HG03575 (cell line): ENCODE measurements at regions not wholly inside any gene's neighbourhood (a gene's known extent, or its start where the extent isn't known, plus 50 kb on each side); places are given as distances from the start of the nearest gene placed in this dataset.
"Not testable (repeated sequence)": the region's sequence is repeated elsewhere in the genome, so short reads cannot be mapped to it uniquely, and the experiment has no call there.

ENCODE experiments used
- ATAC-seq: cut with Tn5 transposase; IDR thresholded peaks from one replicate; pipeline ENCODE4 v1.9.1; 2021; ENCODE audit not compliant: unreplicated experiment, insufficient number of reproducible peaks, low FRiP score; ENCODE audit errors: extremely low read depth

DNA sequence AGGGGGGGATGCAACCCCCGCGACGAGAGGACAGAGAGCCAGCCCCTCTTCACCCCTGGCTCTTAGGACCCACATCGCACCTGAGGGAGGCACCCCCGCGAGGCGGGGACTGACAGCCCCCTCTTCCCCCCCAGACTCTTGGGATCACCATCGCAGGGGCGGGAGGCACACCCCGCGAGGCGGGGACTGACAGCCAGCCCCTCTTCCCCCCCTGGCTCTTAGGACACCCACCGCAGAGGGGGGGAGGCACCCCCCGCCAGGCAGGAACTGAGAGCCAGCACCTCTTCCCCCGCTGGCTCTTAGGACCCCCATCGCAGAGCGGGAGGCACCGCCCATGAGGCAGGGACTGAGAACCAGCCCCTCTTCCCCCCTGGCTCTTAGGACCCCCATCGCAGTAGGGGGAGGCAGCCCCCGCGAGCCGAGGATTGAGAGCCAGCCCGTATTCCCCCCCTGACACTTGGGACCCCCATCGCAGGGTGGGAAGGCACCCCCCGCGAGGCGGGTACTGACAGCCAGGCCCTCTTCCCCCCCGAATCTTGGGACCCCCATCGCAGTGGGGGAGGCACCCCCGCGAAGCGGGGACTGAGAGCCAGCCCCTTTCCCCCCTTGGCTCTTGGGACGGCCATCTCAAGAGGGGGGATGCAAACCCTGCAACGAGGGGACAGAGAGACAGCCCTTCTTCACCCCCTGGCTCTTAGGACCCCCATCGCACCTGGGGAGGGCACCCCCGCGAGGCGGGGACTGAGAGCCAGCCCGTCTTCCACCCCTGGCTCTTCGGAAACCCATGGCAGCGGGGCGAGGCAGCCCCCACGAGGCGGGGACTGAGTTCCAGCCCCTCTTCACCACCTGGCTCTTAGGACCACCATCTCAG, 2425.1 kb upstream of the PCDH20 start:
- ATAC-seq, result no peak

- ATAC-seq, result no peak
Observed at GRCh38 chr13:63838366-63839110, 2422.9 kb upstream of the PCDH20 start.

DNA sequence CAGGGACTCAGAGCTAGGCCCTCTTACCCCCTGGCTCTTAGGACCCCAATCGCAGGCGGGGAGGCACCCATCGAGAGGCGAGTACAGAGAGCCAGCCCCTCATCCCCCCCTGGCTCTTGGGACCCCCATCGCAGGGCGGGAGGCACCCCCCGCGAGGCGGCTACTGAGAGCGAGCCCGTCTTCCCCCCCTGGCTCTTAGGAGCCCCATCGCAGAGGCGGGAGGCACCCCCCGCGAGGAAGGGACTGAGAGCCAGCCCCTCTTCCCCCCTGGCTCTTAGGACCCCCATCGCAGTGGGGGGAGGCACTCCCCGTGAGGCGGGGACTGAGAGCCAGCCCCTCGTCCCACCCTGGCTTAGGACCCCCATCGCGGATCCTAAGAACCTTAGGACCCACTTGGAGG, 2422.1 kb upstream of the PCDH20 start:
- not testable (repeated sequence) for ATAC-seq

DNA sequence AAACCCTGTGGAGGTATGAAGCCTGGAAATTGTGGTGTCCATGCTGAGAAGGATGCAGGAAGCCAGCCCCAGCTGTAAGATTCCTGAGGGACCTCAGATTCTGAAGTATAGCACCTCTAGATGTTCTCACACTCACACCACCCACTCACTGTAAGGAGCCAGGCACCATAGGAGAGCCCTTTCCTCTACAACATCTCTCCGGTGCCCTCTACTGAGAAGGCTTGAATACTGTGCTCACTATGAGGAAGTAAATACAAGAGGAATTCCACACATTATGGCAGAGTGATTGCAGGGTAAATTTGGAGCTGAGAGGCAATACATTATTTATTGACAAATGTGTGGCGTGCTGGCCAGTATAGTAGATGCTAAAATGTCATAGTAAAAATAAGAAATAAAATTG, 2414.0 kb upstream of the PCDH20 start:
- ATAC-seq, result not testable (repeated sequence)

DNA sequence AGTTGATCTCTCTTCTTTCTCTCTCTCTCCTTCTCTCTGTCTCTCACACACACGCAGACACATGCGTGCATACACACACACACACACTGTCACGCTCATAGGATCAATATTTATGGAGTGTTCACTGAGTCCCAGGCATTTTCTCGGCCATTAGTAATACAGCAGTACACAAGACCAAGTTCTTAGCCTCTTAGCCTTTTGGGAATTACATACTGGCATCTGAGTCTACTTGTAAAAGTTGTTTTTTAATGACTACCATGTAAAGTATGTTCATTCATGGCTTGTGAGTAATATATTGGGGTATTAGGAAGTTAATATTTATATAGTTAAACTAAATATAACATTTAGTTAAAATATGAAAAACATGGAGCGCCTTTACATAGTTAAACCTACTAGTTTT, 2406.1 kb upstream of the PCDH20 start:
- ATAC-seq, result not testable (repeated sequence)

- not testable (repeated sequence) for ATAC-seq
Observed at GRCh38 chr13:63811428-63812004, 2395.9 kb upstream of the PCDH20 start.

DNA sequence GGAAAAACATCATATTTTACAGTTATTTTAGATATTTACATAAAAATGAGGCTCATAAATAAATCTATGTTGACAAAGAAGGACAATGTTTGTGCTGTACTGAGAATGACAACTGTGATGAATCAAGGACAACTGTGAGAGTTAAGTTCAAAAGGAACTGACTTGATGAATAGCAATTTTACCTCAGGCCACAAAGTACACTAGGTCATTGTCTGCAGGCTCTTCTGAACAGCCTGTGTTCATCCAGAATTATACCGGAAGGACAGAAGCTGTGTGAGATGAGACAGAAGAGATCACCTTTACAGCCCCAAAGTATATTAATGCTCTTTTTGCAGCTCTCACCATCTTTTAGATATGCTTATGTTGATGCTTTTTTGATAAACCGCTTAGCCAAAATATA, 2375.5 kb upstream of the PCDH20 start:
- ATAC-seq, result not testable (repeated sequence)

- ATAC-seq, result no peak
Observed at GRCh38 chr13:63774133-63774532, 2358.5 kb upstream of the PCDH20 start.

DNA sequence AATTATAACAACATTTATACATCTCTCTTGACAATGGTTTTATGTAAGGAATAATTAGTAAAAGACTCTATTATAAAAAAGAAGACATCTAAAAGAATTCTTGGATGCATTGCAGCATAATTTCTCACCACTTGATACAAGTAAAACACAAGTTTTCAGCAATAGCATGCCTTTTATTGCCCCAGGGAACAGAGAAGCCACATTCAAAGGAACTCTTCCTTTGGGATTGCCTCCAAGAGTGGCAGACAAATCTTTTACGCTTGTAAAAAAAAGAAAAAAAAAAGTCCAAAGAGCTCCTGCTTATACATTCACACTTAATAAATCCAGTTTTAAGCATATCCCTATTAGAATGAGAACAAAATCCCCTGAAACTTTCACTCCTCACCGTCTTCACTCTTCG, 2357.8 kb upstream of the PCDH20 start:
- ATAC-seq, result no peak

DNA sequence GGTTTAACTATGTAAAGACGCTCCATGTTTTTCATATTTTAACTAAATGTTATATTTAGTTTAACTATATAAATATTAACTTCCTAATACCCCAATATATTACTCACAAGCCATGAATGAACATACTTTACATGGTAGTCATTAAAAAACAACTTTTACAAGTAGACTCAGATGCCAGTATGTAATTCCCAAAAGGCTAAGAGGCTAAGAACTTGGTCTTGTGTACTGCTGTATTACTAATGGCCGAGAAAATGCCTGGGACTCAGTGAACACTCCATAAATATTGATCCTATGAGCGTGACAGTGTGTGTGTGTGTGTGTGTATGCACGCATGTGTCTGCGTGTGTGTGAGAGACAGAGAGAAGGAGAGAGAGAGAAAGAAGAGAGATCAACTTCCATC, 2342.0 kb upstream of the PCDH20 start:
- ATAC-seq, result not testable (repeated sequence)

DNA sequence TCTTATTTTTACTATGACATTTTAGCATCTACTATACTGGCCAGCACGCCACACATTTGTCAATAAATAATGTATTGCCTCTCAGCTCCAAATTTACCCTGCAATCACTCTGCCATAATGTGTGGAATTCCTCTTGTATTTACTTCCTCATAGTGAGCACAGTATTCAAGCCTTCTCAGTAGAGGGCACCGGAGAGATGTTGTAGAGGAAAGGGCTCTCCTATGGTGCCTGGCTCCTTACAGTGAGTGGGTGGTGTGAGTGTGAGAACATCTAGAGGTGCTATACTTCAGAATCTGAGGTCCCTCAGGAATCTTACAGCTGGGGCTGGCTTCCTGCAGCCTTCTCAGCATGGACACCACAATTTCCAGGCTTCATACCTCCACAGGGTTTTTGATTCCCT, 2334.2 kb upstream of the PCDH20 start:
- ATAC-seq, result not testable (repeated sequence)

DNA sequence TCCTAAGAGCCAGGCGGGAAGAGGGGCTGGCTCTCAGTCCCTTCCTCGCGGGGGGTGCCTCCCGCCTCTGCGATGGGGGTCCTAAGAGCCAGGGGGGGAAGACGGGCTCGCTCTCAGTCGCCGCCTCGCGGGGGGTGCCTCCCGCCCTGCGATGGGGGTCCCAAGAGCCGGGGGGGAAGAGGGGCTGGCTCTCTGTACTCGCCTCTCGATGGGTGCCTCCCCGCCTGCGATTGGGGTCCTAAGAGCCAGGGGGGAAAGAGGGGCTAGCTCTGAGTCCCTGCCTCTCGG, 2326.1 kb upstream of the PCDH20 start:
- not testable (repeated sequence) for ATAC-seq

GRCh38 chr13:63741029-63741813, 2325.6 kb upstream of the PCDH20 start:
- no peak for ATAC-seq

- not testable (repeated sequence) for ATAC-seq
Observed at GRCh38 chr13:63739112-63739735, 2323.6 kb upstream of the PCDH20 start.

DNA sequence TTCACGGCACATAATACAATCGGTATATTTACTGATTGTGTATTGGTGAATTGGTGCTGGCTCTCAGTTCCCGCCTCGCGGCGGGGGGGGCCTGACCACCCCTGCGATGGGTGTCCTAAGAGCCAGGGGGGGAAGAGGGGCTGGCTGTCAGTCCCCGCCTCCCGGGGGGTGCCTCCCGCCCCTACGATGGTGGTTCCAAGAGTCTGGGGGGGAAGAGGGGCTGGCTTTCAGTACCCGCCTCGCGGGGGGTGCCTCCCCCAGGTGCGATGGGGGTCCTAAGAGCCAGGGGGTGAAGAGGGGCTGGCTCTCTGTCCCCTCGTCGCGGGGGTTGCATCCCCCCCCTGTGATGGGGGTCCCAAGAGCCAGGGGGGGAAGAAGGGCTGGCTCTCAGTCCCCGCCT, 2321.8 kb upstream of the PCDH20 start:
- ATAC-seq, result no peak

- no peak for ATAC-seq
Observed at GRCh38 chr13:63731896-63732295, 2316.2 kb upstream of the PCDH20 start.

DNA sequence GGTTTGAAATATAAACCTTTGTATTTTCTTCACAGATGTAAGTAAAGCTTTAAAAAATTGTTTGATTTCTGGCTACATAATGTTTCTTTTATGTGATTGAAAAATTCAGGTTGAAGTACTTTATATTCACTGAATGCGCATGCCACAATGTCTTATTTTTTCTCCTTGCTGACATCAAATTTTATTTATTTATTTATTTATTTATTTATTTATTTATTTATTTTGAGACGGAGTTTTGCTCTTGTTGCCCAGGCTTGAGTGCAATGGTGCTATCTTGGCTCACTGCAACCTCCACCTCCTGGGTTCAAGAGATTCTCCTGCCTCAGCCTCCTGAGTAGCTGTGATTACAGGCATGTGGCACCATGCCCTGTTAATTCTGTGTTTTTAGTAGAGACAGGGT, 2296.5 kb upstream of the PCDH20 start:
- ATAC-seq, result not testable (repeated sequence)

GRCh38 chr13:63706751-63707150, 2291.1 kb upstream of the PCDH20 start:
- ATAC-seq, result no peak

DNA sequence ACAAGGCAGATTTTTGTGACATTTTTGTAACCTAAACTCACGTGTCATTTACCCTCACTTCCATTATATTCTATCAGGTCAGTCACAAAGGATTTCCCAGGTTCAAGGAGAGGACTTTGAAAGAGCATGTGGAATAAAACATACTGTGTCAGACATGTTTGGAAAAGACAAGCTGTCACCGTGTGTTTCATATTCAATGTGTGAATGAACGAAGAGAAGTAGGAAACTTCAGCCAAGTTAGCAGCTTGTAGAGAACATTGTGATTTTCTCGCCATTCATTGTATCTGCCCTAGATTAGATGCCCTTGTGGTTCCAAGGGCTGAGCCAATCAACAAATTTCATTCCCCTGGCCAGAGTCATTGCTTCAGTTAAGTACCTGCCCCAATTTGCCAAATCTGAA, 2288.9 kb upstream of the PCDH20 start:
- ATAC-seq, result no peak
